ENCODE measurements at regions not wholly inside any gene's neighbourhood (a gene's known extent, or its start where the extent isn't known, plus 50 kb on each side); places are given as distances from the start of the nearest gene placed in this dataset.
"Not testable (repeated sequence)": the region's sequence is repeated elsewhere in the genome, so short reads cannot be mapped to it uniquely, and the experiment has no call there.

DNA sequence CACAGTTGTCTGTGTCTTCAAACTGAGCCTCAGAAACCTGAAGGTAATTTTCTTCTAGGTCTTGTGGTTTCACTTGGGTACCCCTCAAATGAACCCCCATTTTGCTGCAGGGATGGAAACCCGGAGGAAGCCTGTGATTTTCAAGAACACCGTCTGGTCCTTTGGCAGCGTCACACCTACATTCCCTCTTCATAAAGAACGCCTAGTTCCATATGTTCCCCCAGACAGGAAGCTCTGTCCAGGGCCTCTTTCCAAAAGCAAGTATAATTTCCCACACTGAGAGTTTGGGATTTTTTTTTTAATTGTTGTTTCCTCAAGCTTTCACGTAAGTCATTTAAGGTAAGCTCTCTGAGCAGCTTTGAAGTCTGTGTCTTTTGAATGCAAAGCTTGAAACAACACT, 515.0 kb downstream of the TMEM114 start:
- Histone ChIP-seq H3K9ac (ENCODE audit: low read length) (no peak overlapping the region), H3K36me3 (ENCODE audit: low read length) (no peaks in the 10 kb centered on the region), H3K27me3 (ENCODE audit: low read length) (no peaks in the 10 kb centered on the region), H4K20me1 (ENCODE audit: low read depth, low read length) (no peaks in the 10 kb centered on the region), H3K4me3 (ENCODE audit: insufficient read depth, low read length, poor library complexity, severe bottlenecking) (no peak overlapping the region), H3K9me2 (replicated peaks; ENCODE audit: insufficient read depth, low read length) (no peaks in the 10 kb centered on the region), H3K79me2 (ENCODE audit: insufficient read depth, low read length) (no peaks in the 10 kb centered on the region), H2AFZ (ENCODE audit: low read depth, low read length, severe bottlenecking) (no peak overlapping the region), H3K27ac (ENCODE audit: low read depth, low read length) (no peak overlapping the region), H3K9me3 (ENCODE audit: insufficient read depth, low read length) (no peaks in the 10 kb centered on the region), H3K4me2 (ENCODE audit: low read depth, low read length, poor library complexity, severe bottlenecking) (no peak overlapping the region), H3F3A (ENCODE audit: insufficient read depth) (no peaks in the 10 kb centered on the region)
- TF ChIP-seq EZH2phosphoT487 (conservative IDR thresholded peaks at IDR 0.05; ENCODE audit: low read length) = no peak
- TF ChIP-seq, protein P1, sequence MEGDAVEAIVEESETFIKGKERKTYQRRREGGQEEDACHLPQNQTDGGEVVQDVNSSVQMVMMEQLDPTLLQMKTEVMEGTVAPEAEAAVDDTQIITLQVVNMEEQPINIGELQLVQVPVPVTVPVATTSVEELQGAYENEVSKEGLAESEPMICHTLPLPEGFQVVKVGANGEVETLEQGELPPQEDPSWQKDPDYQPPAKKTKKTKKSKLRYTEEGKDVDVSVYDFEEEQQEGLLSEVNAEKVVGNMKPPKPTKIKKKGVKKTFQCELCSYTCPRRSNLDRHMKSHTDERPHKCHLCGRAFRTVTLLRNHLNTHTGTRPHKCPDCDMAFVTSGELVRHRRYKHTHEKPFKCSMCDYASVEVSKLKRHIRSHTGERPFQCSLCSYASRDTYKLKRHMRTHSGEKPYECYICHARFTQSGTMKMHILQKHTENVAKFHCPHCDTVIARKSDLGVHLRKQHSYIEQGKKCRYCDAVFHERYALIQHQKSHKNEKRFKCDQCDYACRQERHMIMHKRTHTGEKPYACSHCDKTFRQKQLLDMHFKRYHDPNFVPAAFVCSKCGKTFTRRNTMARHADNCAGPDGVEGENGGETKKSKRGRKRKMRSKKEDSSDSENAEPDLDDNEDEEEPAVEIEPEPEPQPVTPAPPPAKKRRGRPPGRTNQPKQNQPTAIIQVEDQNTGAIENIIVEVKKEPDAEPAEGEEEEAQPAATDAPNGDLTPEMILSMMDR (IDR thresholded peaks at IDR 0.05; ENCODE audit: insufficient read depth, low read length, poor library complexity, severe bottlenecking) = no peak

DNA sequence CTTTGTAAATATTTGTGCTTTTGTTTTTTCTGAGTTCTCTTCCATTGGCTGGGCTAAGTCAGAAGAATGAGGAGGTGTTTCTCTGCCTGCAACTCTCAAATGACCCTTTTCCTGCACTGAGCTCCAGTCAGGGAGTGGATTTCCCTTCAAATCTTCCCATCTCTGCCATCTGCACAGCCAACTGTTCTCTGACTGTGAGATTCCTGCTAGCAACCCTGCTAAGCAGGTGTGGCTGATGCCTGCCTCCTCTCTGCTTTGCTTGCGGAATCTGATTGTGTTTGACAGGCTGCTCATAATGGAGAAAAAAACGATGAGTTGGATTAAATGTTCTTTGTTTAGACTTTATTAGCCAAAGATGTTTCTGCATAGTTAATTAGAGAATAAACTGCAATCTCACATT, 519.8 kb downstream of the TMEM114 start:
- Histone ChIP-seq H4K20me1 (ENCODE audit: low read depth, low read length) (no peaks in the 10 kb centered on the region), H3K4me2 (ENCODE audit: low read depth, low read length, poor library complexity, severe bottlenecking) (no peak overlapping the region), H3K79me2 (ENCODE audit: insufficient read depth, low read length) (no peaks in the 10 kb centered on the region), H3F3A (ENCODE audit: insufficient read depth) (no peaks in the 10 kb centered on the region), H3K9me2 (replicated peaks; ENCODE audit: insufficient read depth, low read length) (no peaks in the 10 kb centered on the region), H2AFZ (ENCODE audit: low read depth, low read length, severe bottlenecking) (no peak overlapping the region), H3K27ac (ENCODE audit: low read depth, low read length) (no peak overlapping the region), H3K9me3 (ENCODE audit: insufficient read depth, low read length) (peaks cover 4% of the 10 kb centered on the region; the same call in 1 of the 2 replicates), H3K27me3 (ENCODE audit: low read length) (no peaks in the 10 kb centered on the region), H3K9ac (ENCODE audit: low read length) (no peak overlapping the region), H3K36me3 (ENCODE audit: low read length) (no peaks in the 10 kb centered on the region), H3K4me3 (ENCODE audit: insufficient read depth, low read length, poor library complexity, severe bottlenecking) (no peak overlapping the region)
- TF ChIP-seq EZH2phosphoT487 (conservative IDR thresholded peaks at IDR 0.05; ENCODE audit: low read length) = no peak
- TF ChIP-seq, protein P1 (IDR thresholded peaks at IDR 0.05; ENCODE audit: insufficient read depth, low read length, poor library complexity, severe bottlenecking) = no peak

DNA sequence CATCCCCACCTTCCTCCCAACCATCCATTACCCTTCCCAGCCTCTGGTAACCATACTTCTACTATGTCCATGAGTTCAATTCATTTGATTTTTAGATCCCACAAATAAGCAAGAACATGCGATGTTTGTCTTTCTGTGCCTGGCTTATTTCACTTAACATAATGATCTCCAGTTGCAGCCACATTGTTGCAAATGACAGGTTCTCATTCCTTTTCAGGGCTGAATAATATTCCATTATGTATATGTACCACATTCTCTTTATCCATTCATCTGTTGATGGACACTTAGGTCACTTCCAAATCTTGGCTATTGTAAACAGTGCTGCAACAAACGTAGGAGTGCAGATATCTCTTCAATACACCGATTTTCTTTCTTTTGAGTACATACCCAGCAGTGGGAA, 522.1 kb downstream of the TMEM114 start:
- not testable (repeated sequence) for H3K4me3 ChIP-seq (ENCODE audit: insufficient read depth, low read length, poor library complexity, severe bottlenecking); H3K4me2 ChIP-seq (ENCODE audit: low read depth, low read length, poor library complexity, severe bottlenecking); H3K79me2 ChIP-seq (ENCODE audit: insufficient read depth, low read length)

DNA sequence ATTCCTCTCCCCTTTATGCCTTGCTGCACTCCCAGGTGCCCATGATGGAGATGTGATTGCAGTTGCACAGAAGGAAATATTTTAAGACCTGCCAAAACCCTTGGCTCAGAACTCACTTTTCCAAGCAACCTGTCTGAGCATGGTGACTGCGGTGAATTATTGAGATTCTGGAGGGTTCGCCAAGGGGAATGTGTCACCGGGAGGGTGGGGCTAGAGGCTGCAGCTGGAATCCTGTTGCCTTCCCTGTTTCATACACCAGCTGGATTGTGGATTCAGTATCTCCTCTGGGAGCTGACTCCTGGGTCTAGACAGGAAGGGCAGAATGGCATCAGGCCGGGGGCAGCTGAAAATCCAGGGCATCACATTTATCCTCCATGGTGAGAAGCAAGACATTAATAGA, 527.2 kb downstream of the TMEM114 start:
- TF ChIP-seq, protein P1 (IDR thresholded peaks at IDR 0.05; ENCODE audit: insufficient read depth, low read length, poor library complexity, severe bottlenecking) = no peak
- no peak for TF ChIP-seq EZH2phosphoT487 (conservative IDR thresholded peaks at IDR 0.05; ENCODE audit: low read length)

More for the DNA sequence above, 522.1 kb downstream of the TMEM114 start:
- H4K20me1 ChIP-seq (ENCODE audit: low read depth, low read length); H3K27ac ChIP-seq (ENCODE audit: low read depth, low read length); H3K36me3 ChIP-seq (ENCODE audit: low read length); H3K27me3 ChIP-seq (ENCODE audit: low read length); H3F3A ChIP-seq (ENCODE audit: insufficient read depth); H3K9me3 ChIP-seq (ENCODE audit: insufficient read depth, low read length); H2AFZ ChIP-seq (ENCODE audit: low read depth, low read length, severe bottlenecking); H3K9me2 ChIP-seq (replicated peaks; ENCODE audit: insufficient read depth, low read length); H3K9ac ChIP-seq (ENCODE audit: low read length): not testable (repeated sequence)

More for the DNA sequence above, 527.2 kb downstream of the TMEM114 start:
- no peak overlapping the region for H3K4me2 ChIP-seq (ENCODE audit: low read depth, low read length, poor library complexity, severe bottlenecking)
- H4K20me1 ChIP-seq (ENCODE audit: low read depth, low read length) = no peaks in the 10 kb centered on the region
- H3K36me3 ChIP-seq (ENCODE audit: low read length) = no peaks in the 10 kb centered on the region
- H3K27ac ChIP-seq (ENCODE audit: low read depth, low read length) = no peak overlapping the region
- no peaks in the 10 kb centered on the region for H3F3A ChIP-seq (ENCODE audit: insufficient read depth)
- no peaks in the 10 kb centered on the region; the same call in 1 of the 2 replicates for H3K9me3 ChIP-seq (ENCODE audit: insufficient read depth, low read length)
- H3K79me2 ChIP-seq (ENCODE audit: insufficient read depth, low read length) = no peaks in the 10 kb centered on the region
- no peak overlapping the region for H2AFZ ChIP-seq (ENCODE audit: low read depth, low read length, severe bottlenecking)
- H3K4me3 ChIP-seq (ENCODE audit: insufficient read depth, low read length, poor library complexity, severe bottlenecking) = no peak overlapping the region
- 0 out of 2 replicates have a peak, but pooled peaks cover 4% of the 10 kb centered on the region for H3K9me2 ChIP-seq (replicated peaks; ENCODE audit: insufficient read depth, low read length)
- no peak overlapping the region for H3K9ac ChIP-seq (ENCODE audit: low read length)
- no peaks in the 10 kb centered on the region for H3K27me3 ChIP-seq (ENCODE audit: low read length)
